ENCODE measurements at regions not wholly inside any gene's neighbourhood (a gene's known extent, or its start where the extent isn't known, plus 50 kb on each side); places are given as distances from the start of the nearest gene placed in this dataset.
A peak's percentile ranks its signal among the peaks of the same experiment; 100 is the strongest.

GRCh38 chr13:53775807-53776206, 747.2 kb downstream of the OLFM4 start:
- WGBS, 3 donors: 72 to 87% (median 80%) methylated on average over 1 of the region's 1 CpG
- no peak for DNase-seq
- no peaks in the 10 kb centered on the region for H3K9me3 ChIP-seq
- intact Hi-C loops (cut with DNase I): no loop called here
- H3K4me1 ChIP-seq: no peaks in the 10 kb centered on the region
- H3K27ac ChIP-seq: no peak overlapping the region
- no peak for ATAC-seq
- H3K4me3 ChIP-seq: no peak overlapping the region
- TF ChIP-seq CTCF (IDR thresholded peaks at IDR 0.05): no peak
- H3K27me3 ChIP-seq (ENCODE audit: insufficient read depth in 3 of 3, low read length in 2 of 3): no peaks in the 10 kb centered on the region
- no peaks in the 10 kb centered on the region for H3K36me3 ChIP-seq (ENCODE audit: insufficient read depth in 1 of 2, low read depth in 1 of 2)

DNA sequence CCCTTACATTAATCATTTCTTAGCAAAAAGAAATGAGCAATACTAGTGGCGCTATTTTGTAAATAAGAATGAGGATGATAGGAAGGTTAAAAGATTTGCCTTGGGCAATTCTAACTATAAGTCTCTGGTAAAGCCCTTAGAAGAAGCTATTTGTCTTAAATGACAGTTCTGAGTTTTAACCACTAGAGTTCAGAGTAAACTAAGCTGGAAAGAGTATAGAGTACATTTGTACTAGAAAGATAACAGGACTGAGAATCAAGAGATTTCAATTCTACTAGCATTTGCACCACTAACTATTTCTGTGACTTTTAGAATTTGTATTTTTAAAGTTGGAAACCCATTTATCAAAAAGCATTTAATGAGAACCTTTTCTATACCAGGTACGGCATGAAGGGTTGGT, 750.3 kb downstream of the OLFM4 start:
- Histone ChIP-seq H3K4me1 (no peaks in the 10 kb centered on the region), H3K4me3 (no peak overlapping the region), H3K36me3 (ENCODE audit: insufficient read depth in 1 of 2, low read depth in 1 of 2) (no peaks in the 10 kb centered on the region), H3K27ac (no peak overlapping the region), H3K9me3 (no peaks in the 10 kb centered on the region), H3K27me3 (ENCODE audit: insufficient read depth in 3 of 3, low read length in 2 of 3) (no peaks in the 10 kb centered on the region)
- WGBS, 3 donors: 78 to 84% (median 80%) methylated on average over 2 of the region's 2 CpGs
- no peak for DNase-seq
- no peak for TF ChIP-seq CTCF (IDR thresholded peaks at IDR 0.05)
- intact Hi-C loops (cut with DNase I): no loop called here
- ATAC-seq: no peak

- DNase-seq: no peak
- H3K9me3 ChIP-seq: no peaks in the 10 kb centered on the region
- intact Hi-C loops (cut with DNase I): no loop called here
- H3K4me3 ChIP-seq: no peak overlapping the region
- H3K27ac ChIP-seq: no peak overlapping the region
- H3K36me3 ChIP-seq (ENCODE audit: insufficient read depth in 1 of 2, low read depth in 1 of 2): no peaks in the 10 kb centered on the region
- 11 to 14% (median 12%) methylated on average over 6 of the region's 6 CpGs for WGBS, 3 donors
- no peak for TF ChIP-seq CTCF (IDR thresholded peaks at IDR 0.05)
- H3K4me1 ChIP-seq: no peaks in the 10 kb centered on the region
- no peak for ATAC-seq
- no peaks in the 10 kb centered on the region for H3K27me3 ChIP-seq (ENCODE audit: insufficient read depth in 3 of 3, low read length in 2 of 3)
These were observed 753.3 kb downstream of the OLFM4 start for GRCh38 chr13:53781941-53782340.

DNA sequence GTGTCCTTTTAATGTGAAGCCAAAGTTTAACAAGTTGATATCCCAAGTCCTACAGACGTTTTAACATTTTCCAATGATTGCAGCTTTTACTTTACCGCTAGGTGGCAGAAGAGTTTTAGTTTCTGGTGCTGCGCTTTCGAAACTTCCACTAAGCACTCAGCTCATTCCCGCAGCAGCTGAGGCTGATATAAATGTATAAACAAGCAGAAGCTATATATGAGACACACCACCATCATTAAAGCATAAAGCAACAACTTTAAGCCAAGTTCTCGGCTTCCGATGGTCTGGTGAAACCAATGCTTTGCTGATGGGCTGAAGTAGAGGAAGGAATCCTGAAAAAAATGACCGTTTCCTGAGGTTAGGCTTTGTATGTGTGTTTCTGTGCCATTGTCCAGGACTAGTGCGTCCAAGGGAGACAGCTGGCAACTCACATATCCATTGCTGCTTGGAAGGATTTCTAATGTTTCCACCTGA, 753.9 kb downstream of the OLFM4 start:
- no peak overlapping the region for H3K27ac ChIP-seq
- H3K9me3 ChIP-seq: no peaks in the 10 kb centered on the region
- no peaks in the 10 kb centered on the region for H3K27me3 ChIP-seq (ENCODE audit: insufficient read depth in 3 of 3, low read length in 2 of 3)
- intact Hi-C loops (cut with DNase I): no loop called here
- no peaks in the 10 kb centered on the region for H3K4me1 ChIP-seq
- 0 to 1% (median 0%) methylated on average over 9 of the region's 9 CpGs for WGBS, 3 donors
- DNase-seq: no peak
- peak; percentile 73 for TF ChIP-seq CTCF (IDR thresholded peaks at IDR 0.05)
- peak in 3 of 4 donors; percentile 40 to 69 (median 54) for ATAC-seq
- peak overlapping the region; percentile 12 for H3K4me3 ChIP-seq
- no peaks in the 10 kb centered on the region for H3K36me3 ChIP-seq (ENCODE audit: insufficient read depth in 1 of 2, low read depth in 1 of 2)

GRCh38 chr13:53783471-53783870, 754.9 kb downstream of the OLFM4 start:
- DNase-seq (no peak), ATAC-seq (no peak)
- H3K36me3 ChIP-seq (ENCODE audit: insufficient read depth in 1 of 2, low read depth in 1 of 2): no peaks in the 10 kb centered on the region
- no peak overlapping the region for H3K27ac ChIP-seq
- no peaks in the 10 kb centered on the region for H3K9me3 ChIP-seq
- intact Hi-C loops (cut with DNase I): no loop called here
- WGBS, 3 donors: 50 to 65% (median 54%) methylated on average over 10 of the region's 10 CpGs
- no peaks in the 10 kb centered on the region for H3K27me3 ChIP-seq (ENCODE audit: insufficient read depth in 3 of 3, low read length in 2 of 3)
- TF ChIP-seq CTCF (IDR thresholded peaks at IDR 0.05): no peak
- no peak overlapping the region for H3K4me3 ChIP-seq
- no peaks in the 10 kb centered on the region for H3K4me1 ChIP-seq

All from psoas muscle (tissue), 7 donors.